H9 (cell line): ENCODE measurements at regions not wholly inside any gene's neighbourhood (a gene's known extent, or its start where the extent isn't known, plus 50 kb on each side); places are given as distances from the start of the nearest gene placed in this dataset.

Experiments used
- DNase-seq: peaks from one replicate; pipeline ENCODE4 v3.0.0-alpha.2; 2017
- H2AFZ ChIP-seq: one replicate; pipeline ENCODE4 v1.6.1; 2013; ENCODE audit warnings: mild to moderate bottlenecking, low read length, control low read depth, moderate library complexity
- H2AK5ac ChIP-seq: 2 replicates; pipeline ENCODE4 v1.6.1; 2013; ENCODE audit warnings: low read length, control low read depth, mixed read lengths; ENCODE audit not compliant: insufficient read length
- H2BK120ac ChIP-seq: one replicate; pipeline ENCODE4 v1.6.1; 2013; ENCODE audit warnings: low read depth, mild to moderate bottlenecking, low read length, control low read depth, inconsistent platforms; ENCODE audit not compliant: poor library complexity, severe bottlenecking
- H2BK12ac ChIP-seq: 2 replicates; pipeline ENCODE4 v1.6.1; 2013; ENCODE audit warnings: low read length, control low read depth, mixed read lengths, low read depth; ENCODE audit not compliant: insufficient read length
- H2BK15ac ChIP-seq: 2 replicates; pipeline ENCODE4 v1.6.1; 2013; ENCODE audit warnings: low read depth, low read length, control low read depth
- H2BK20ac ChIP-seq: one replicate; pipeline ENCODE4 v1.6.1; 2013; ENCODE audit warnings: low read depth, mild to moderate bottlenecking, low read length, control low read depth, inconsistent platforms; ENCODE audit not compliant: poor library complexity, severe bottlenecking
- H2BK5ac ChIP-seq: 2 replicates; pipeline ENCODE4 v1.6.1; 2013; ENCODE audit warnings: low read length, control low read depth, mixed read lengths; ENCODE audit not compliant: insufficient read length
- H3K14ac ChIP-seq: 2 replicates; pipeline ENCODE4 v1.6.1; 2013; ENCODE audit warnings: low read length, control low read depth; ENCODE audit not compliant: insufficient read depth
- H3K18ac ChIP-seq: 2 replicates; pipeline ENCODE4 v1.6.1; 2013; ENCODE audit warnings: low read depth, mild to moderate bottlenecking, mixed read lengths, low read length, control low read depth; ENCODE audit not compliant: insufficient read length
- H3K23ac ChIP-seq: 2 replicates; pipeline ENCODE4 v1.6.1; 2013; ENCODE audit warnings: low read length, control low read depth, mixed read lengths, low read depth; ENCODE audit not compliant: insufficient read length
- H3K23me2 ChIP-seq: 2 replicates; pipeline ENCODE4 v1.6.1; 2013; ENCODE audit warnings: low read depth, mild to moderate bottlenecking, mixed read lengths, low read length, control low read depth; ENCODE audit not compliant: insufficient read length, poor library complexity, severe bottlenecking
- H3K27ac ChIP-seq: 2 replicates; pipeline ENCODE4 v1.5.1; 2013; ENCODE audit warnings: low read length, control low read depth, mixed read lengths, low read depth; ENCODE audit not compliant: insufficient read length
- H3K27me3 ChIP-seq: 2 replicates; pipeline ENCODE4 v1.6.1; 2013; ENCODE audit warnings: low read length, control low read depth, inconsistent platforms; ENCODE audit not compliant: insufficient read depth
- H3K4ac ChIP-seq: 2 replicates; pipeline ENCODE4 v1.6.1; 2013; ENCODE audit warnings: low read depth, mild to moderate bottlenecking, control low read depth, inconsistent platforms, low read length, moderate library complexity
- H3K4me1 ChIP-seq: 2 replicates; pipeline ENCODE4 v1.6.1; 2013; ENCODE audit warnings: low read length, control low read depth, inconsistent platforms; ENCODE audit not compliant: insufficient read depth
- H3K4me2 ChIP-seq: 2 replicates; pipeline ENCODE4 v1.6.1; 2013; ENCODE audit warnings: low read length, control low read depth, mixed read lengths; ENCODE audit not compliant: insufficient read length, insufficient read depth
- H3K56ac ChIP-seq: 2 replicates; pipeline ENCODE4 v1.6.1; 2013; ENCODE audit warnings: low read depth, mild to moderate bottlenecking, mixed read lengths, low read length, control low read depth; ENCODE audit not compliant: insufficient read length
- H3K79me1 ChIP-seq: 2 replicates; pipeline ENCODE4 v1.6.1; 2013; ENCODE audit warnings: low read depth, mild to moderate bottlenecking, moderate library complexity, low read length, control low read depth, inconsistent platforms; ENCODE audit not compliant: insufficient read depth, poor library complexity, severe bottlenecking
- H3K79me2 ChIP-seq: 2 replicates; pipeline ENCODE4 v1.6.1; 2013; ENCODE audit warnings: low read length, control low read depth, inconsistent platforms; ENCODE audit not compliant: insufficient read depth
- H3K9ac ChIP-seq: 2 replicates; pipeline ENCODE4 v1.6.1; 2013; ENCODE audit warnings: low read length, control low read depth, mixed read lengths; ENCODE audit not compliant: insufficient read length; ENCODE audit errors: extremely low read depth
- H3K9me3 ChIP-seq: one replicate; pipeline ENCODE4 v1.6.1; 2013; ENCODE audit warnings: low read depth, low read length, inconsistent platforms; ENCODE audit not compliant: control insufficient read depth
- H3T11ph ChIP-seq: one replicate; pipeline ENCODE4 v1.6.1; 2013; ENCODE audit warnings: mild to moderate bottlenecking, low read length, control low read depth, inconsistent platforms
- H4K20me1 ChIP-seq: one replicate; pipeline ENCODE4 v1.6.1; 2013; ENCODE audit not compliant: control insufficient read depth, insufficient read length, insufficient read depth
- H4K5ac ChIP-seq: 2 replicates; pipeline ENCODE4 v1.6.1; 2013; ENCODE audit warnings: low read depth, mild to moderate bottlenecking, mixed read lengths, low read length, control low read depth; ENCODE audit not compliant: insufficient read length
- H4K8ac ChIP-seq: replicated peaks from 2 replicates; pipeline ENCODE4 v1.6.1; 2013; ENCODE audit warnings: low read length, control low read depth, mixed read lengths, low read depth; ENCODE audit not compliant: insufficient read length
- H4K91ac ChIP-seq: 2 replicates; pipeline ENCODE4 v1.6.1; 2013; ENCODE audit warnings: low read depth, mild to moderate bottlenecking, moderate library complexity, mixed read lengths, low read length, control low read depth; ENCODE audit not compliant: insufficient read length
- H3K27ac Mint-ChIP-seq, 3 experiments: 2 replicates in 2 of 3; 3 replicates in 1 of 3; pipeline ENCODE4 v1.8.0; 2020 to 2021; ENCODE audit warnings: mixed read lengths in 3 of 3, mild to moderate bottlenecking in 1 of 3, moderate library complexity in 1 of 3
- H3K27me3 Mint-ChIP-seq: 2 replicates; pipeline ENCODE4 v1.8.0; 2021; ENCODE audit warnings: low read depth, mild to moderate bottlenecking, moderate library complexity, mixed read lengths
- H3K36me3 Mint-ChIP-seq, 3 experiments: 2 replicates in 2 of 3; 3 replicates in 1 of 3; pipeline ENCODE4 v1.8.0; 2020 to 2021; ENCODE audit warnings: low read depth in 3 of 3, mixed read lengths in 3 of 3; ENCODE audit not compliant: insufficient read depth in 1 of 3
- H3K4me1 Mint-ChIP-seq, 2 experiments: 2 replicates each; pipeline ENCODE4 v1.8.0; 2020; ENCODE audit warnings: mixed read lengths in 2 of 2
- H3K4me3 Mint-ChIP-seq, 2 experiments: 2 replicates in 1 of 2; 3 replicates in 1 of 2; pipeline ENCODE4 v1.8.0; 2020 to 2021; ENCODE audit warnings: mild to moderate bottlenecking in 2 of 2, mixed read lengths in 2 of 2, moderate library complexity in 1 of 2
- H3K9me3 Mint-ChIP-seq, 2 experiments: 2 replicates in 1 of 2; 3 replicates in 1 of 2; pipeline ENCODE4 v1.8.0; 2020; ENCODE audit warnings: mild to moderate bottlenecking in 2 of 2, mixed read lengths in 2 of 2, moderate library complexity in 1 of 2
- CTCF ChIP-seq: fragments of 200-600 bp; sonication (generic); conservative IDR thresholded peaks from 3 replicates; pipeline ENCODE4 v1.8.0; 2021; ENCODE audit warnings: antibody characterized with exemption, mild to moderate bottlenecking
- WGBS: extraction: QIAGEN DNeasy Blood & Tissue Kit; methylation state at CpG from one replicate; pipeline ENCODE4 v1.1.7; 2013; ENCODE audit warnings: missing lambda C conversion rate, low lambda C conversion rate, mixed read lengths; ENCODE audit not compliant: insufficient read length; ENCODE audit errors: extremely low coverage; 5-methylcytosine and 5-hydroxymethylcytosine counted together

GRCh38 chrX:81414630-81415029 is 212.7 kb downstream of the SH3BGRL start:
- Histone ChIP-seq H2BK5ac (no peak overlapping the region), H2BK12ac (no peak overlapping the region), H4K91ac (no peak overlapping the region), H3K14ac (no peak overlapping the region), H3K27ac (no peak overlapping the region), H4K8ac (no peak overlapping the region), H2BK15ac (no peak overlapping the region), H3K9ac (no peak overlapping the region), H2AK5ac (no peak overlapping the region), H3K4ac (no peak overlapping the region), H3K4me1 (no peaks in the 10 kb centered on the region), H2BK20ac (no peak overlapping the region), H3K23ac (no peak overlapping the region), H2BK120ac (no peak overlapping the region), H3K4me2 (no peak overlapping the region), H2AFZ (no peak overlapping the region), H3K79me1 (no peaks in the 10 kb centered on the region), H3K23me2 (no peaks in the 10 kb centered on the region), H4K5ac (no peak overlapping the region), H4K20me1 (no peaks in the 10 kb centered on the region), H3T11ph (no peak overlapping the region), H3K56ac (no peak overlapping the region), H3K79me2 (no peaks in the 10 kb centered on the region), H3K27me3 (no peaks in the 10 kb centered on the region), H3K9me3 (peaks cover under 1% of the 10 kb centered on the region), H3K18ac (no peak overlapping the region)
- no peak overlapping the region for H3K27ac Mint-ChIP-seq
- no peak for DNase-seq
- H3K4me1 Mint-ChIP-seq = no peaks in the 10 kb centered on the region
- no CpG with 5 or more reads among the region's 3 CpGs for WGBS
- H3K27me3 Mint-ChIP-seq = no peaks in the 10 kb centered on the region
- H3K9me3 Mint-ChIP-seq = peaks cover 38 to 70% of the 10 kb centered on the region in 2 experiments
- H3K4me3 Mint-ChIP-seq = no peak overlapping the region
- H3K36me3 Mint-ChIP-seq = no peaks in the 10 kb centered on the region; a peak in 1 of 7 replicates
- TF ChIP-seq CTCF = no peak
